HG03520 (cell line): ENCODE measurements at regions not wholly inside any gene's neighbourhood (a gene's known extent, or its start where the extent isn't known, plus 50 kb on each side); places are given as distances from the start of the nearest gene placed in this dataset.

Source experiments
- ATAC-seq: cut with Tn5 transposase; IDR thresholded peaks from one replicate; pipeline ENCODE4 v1.9.1; 2021; ENCODE audit warnings: mild to moderate bottlenecking, moderate library complexity; ENCODE audit not compliant: unreplicated experiment

- ATAC-seq, result no peak
These were observed 344.8 kb upstream of the RPS23 start for GRCh38 chr5:82622711-82623514.

- ATAC-seq, result no peak
These were observed 344.1 kb upstream of the RPS23 start for GRCh38 chr5:82622205-82622604.

GRCh38 chr5:82620957-82621600 is 342.9 kb upstream of the RPS23 start:
- ATAC-seq, result no peak

GRCh38 chr5:82619097-82619496 is 340.9 kb upstream of the RPS23 start:
- no peak for ATAC-seq

GRCh38 chr5:82614706-82615105 is 336.6 kb upstream of the RPS23 start:
- ATAC-seq, result no peak

GRCh38 chr5:82613891-82614290 is 335.7 kb upstream of the RPS23 start:
- no peak for ATAC-seq

GRCh38 chr5:82610686-82611085 is 332.5 kb upstream of the RPS23 start:
- ATAC-seq, result no peak

GRCh38 chr5:82605441-82605973 is 327.4 kb upstream of the RPS23 start:
- ATAC-seq, result no peak

GRCh38 chr5:82603033-82603987 is 325.2 kb upstream of the RPS23 start:
- no peak for ATAC-seq

- ATAC-seq, result no peak
These were observed 323.7 kb upstream of the RPS23 start for GRCh38 chr5:82601861-82602260.

- no peak for ATAC-seq
These were observed 322.9 kb upstream of the RPS23 start for GRCh38 chr5:82601077-82601476.

GRCh38 chr5:82599692-82600091 is 321.5 kb upstream of the RPS23 start:
- no peak for ATAC-seq

GRCh38 chr5:82599030-82599429 is 320.9 kb upstream of the RPS23 start:
- ATAC-seq, result no peak

- ATAC-seq, result no peak
These were observed 319.3 kb upstream of the RPS23 start for GRCh38 chr5:82597437-82597836.

- no peak for ATAC-seq
These were observed 318.3 kb upstream of the RPS23 start for GRCh38 chr5:82596451-82596850.

GRCh38 chr5:82595113-82595512 is 317.0 kb upstream of the RPS23 start:
- no peak for ATAC-seq

GRCh38 chr5:82594097-82594496 is 315.9 kb upstream of the RPS23 start:
- ATAC-seq, result no peak

GRCh38 chr5:82593481-82593880 is 315.3 kb upstream of the RPS23 start:
- no peak for ATAC-seq

- no peak for ATAC-seq
These were observed 312.9 kb upstream of the RPS23 start for GRCh38 chr5:82591021-82591515.

- ATAC-seq, result no peak
These were observed 312.0 kb upstream of the RPS23 start for GRCh38 chr5:82590112-82590511.
